HCT116 (cell line): ENCODE measurements at regions not wholly inside any gene's neighbourhood (a gene's known extent, or its start where the extent isn't known, plus 50 kb on each side); places are given as distances from the start of the nearest gene placed in this dataset.

Experiments used
- ATAC-seq: fragments of 200-7000 bp; cut with Tn5 transposase; 2 replicates; pipeline ENCODE4 v1.9.1; 2020; ENCODE audit warnings: mild to moderate bottlenecking, moderate library complexity
- BruUV-seq: library from RNA; stranded (reverse); fragments of 400-500 nt; replicated peaks from 2 replicates; lab custom pipeline; 2021; lab: Mats Ljungman, UMichigan
- CTCF ChIA-PET: fragments of 300-600 bp; sonication (Branson Sonifier 250); formaldehyde crosslinking; loops from one replicate; lab custom pipeline; 2021; ENCODE audit warnings: antibody characterized with exemption; lab: Charles Lee
- POLR2A ChIA-PET: fragments of 300-600, 350-600 bp; sonication (Branson Sonifier 250); formaldehyde crosslinking; loops from one replicate; lab custom pipeline; 2021; ENCODE audit warnings: antibody characterized with exemption; lab: Charles Lee
- RAD21 ChIA-PET, 2 experiments: fragments of 300-600 bp; sonication (Branson Sonifier 250); formaldehyde crosslinking; loops; one replicate each; lab custom pipeline; 2023; ENCODE audit warnings: low total read pairs in 2 of 2; ENCODE audit not compliant: uncharacterized antibody in 2 of 2, unreplicated experiment in 2 of 2, low non-redundant PET in 1 of 2; lab: Charles Lee
- DNase-seq: peaks from one replicate; pipeline ENCODE4 v3.0.0-alpha.2; 2010; ENCODE audit warnings: low read depth, low spot score
- H2AFZ ChIP-seq: fragments of 200-600 bp; shearing (Covaris generic), sonication (generic); 2 replicates; pipeline ENCODE4 v1.6.1; 2017; ENCODE audit warnings: low read depth, mixed run types, mixed read lengths, antibody characterized with exemption, low read length; ENCODE audit not compliant: poor library complexity, severe bottlenecking
- H3K27ac ChIP-seq: 2 replicates; pipeline ENCODE4 v1.5.1; 2012; ENCODE audit warnings: low read depth, low read length
- H3K27me3 ChIP-seq: fragments of 200-600 bp; sonication (generic); 2 replicates; pipeline ENCODE4 v1.6.1; 2016; ENCODE audit warnings: mixed run types, low read length, mixed read lengths; ENCODE audit not compliant: insufficient read depth
- H3K36me3 ChIP-seq, 2 experiments: fragments of 200-500 bp in 1 of 2; fragments of 200-600 bp in 1 of 2; sonication (Bioruptor generic) in 1 of 2; sonication (generic) in 1 of 2; 2 replicates each; pipeline versions ENCODE4 v1.5.1 to v1.6.1; 2014 to 2016; ENCODE audit warnings: low read length in 2 of 2, inconsistent platforms in 1 of 2, mixed read lengths in 1 of 2, mixed run types in 1 of 2; ENCODE audit not compliant: insufficient read depth in 2 of 2, control insufficient read depth in 1 of 2
- H3K4me1 ChIP-seq, 2 experiments: fragments of 200-600 bp in 1 of 2; sonication (generic) in 1 of 2; 2 replicates each; pipeline versions ENCODE4 v1.5.1 to v1.6.1; 2012 to 2017; ENCODE audit warnings: low read length in 2 of 2, inconsistent platforms in 1 of 2, mild to moderate bottlenecking in 1 of 2, mixed read lengths in 1 of 2, mixed run types in 1 of 2, moderate library complexity in 1 of 2; ENCODE audit not compliant: insufficient read depth in 2 of 2, control insufficient read depth in 1 of 2
- H3K4me2 ChIP-seq: fragments of 200-600 bp; sonication (generic); 2 replicates; pipeline ENCODE4 v1.6.1; 2017; ENCODE audit warnings: mixed run types, low read length, mixed read lengths
- H3K4me3 ChIP-seq, 2 experiments: fragments of 200-600 bp in 1 of 2; sonication (generic) in 1 of 2; replicated peaks in 1 of 2; 2 replicates each; pipeline ENCODE4 v1.5.1; 2011 to 2016; ENCODE audit warnings: low read length in 2 of 2, control low read depth in 1 of 2, low read depth in 1 of 2, mild to moderate bottlenecking in 1 of 2, mixed read lengths in 1 of 2, mixed run types in 1 of 2
- H3K79me2 ChIP-seq: fragments of 200-600 bp; sonication (generic); 2 replicates; pipeline ENCODE4 v1.6.1; 2017; ENCODE audit warnings: mild to moderate bottlenecking, mixed run types, low read length, moderate library complexity, mixed read lengths; ENCODE audit not compliant: insufficient read depth
- H3K9ac ChIP-seq: fragments of 200-600 bp; sonication (generic); 2 replicates; pipeline ENCODE4 v1.6.1; 2016; ENCODE audit warnings: low read length, mixed read lengths
- H3K9me2 ChIP-seq: fragments of 200-600 bp; sonication (generic), shearing (Covaris generic); 2 replicates; pipeline ENCODE4 v1.6.1; 2017; ENCODE audit warnings: mixed run types, mild to moderate bottlenecking, moderate library complexity; ENCODE audit not compliant: insufficient read depth
- H3K9me3 ChIP-seq, 2 experiments: fragments of 200-500 bp in 1 of 2; fragments of 200-600 bp in 1 of 2; sonication (Bioruptor generic) in 1 of 2; sonication (generic) in 1 of 2; 2 replicates each; pipeline ENCODE4 v1.6.1; 2014 to 2017; ENCODE audit warnings: low read length in 2 of 2, mixed read lengths in 2 of 2, inconsistent platforms in 1 of 2, low read depth in 1 of 2, mild to moderate bottlenecking in 1 of 2, mixed run types in 1 of 2, moderate library complexity in 1 of 2; ENCODE audit not compliant: control insufficient read depth in 1 of 2, insufficient read depth in 1 of 2
- H4K20me1 ChIP-seq: fragments of 200-600 bp; sonication (generic), shearing (Covaris generic); 2 replicates; pipeline ENCODE4 v1.6.1; 2017; ENCODE audit warnings: mixed run types, mild to moderate bottlenecking, moderate library complexity; ENCODE audit not compliant: insufficient read depth
- ATF3 ChIP-seq: IDR thresholded peaks from 2 replicates; pipeline ENCODE4 v1.6.1; 2012
- CBX3 ChIP-seq: IDR thresholded peaks from 2 replicates; pipeline ENCODE4 v1.6.1; 2012; ENCODE audit warnings: low read depth
- CTCF ChIP-seq, 3 experiments: fragments of 200-600 bp in 1 of 3; sonication (generic) in 1 of 3; IDR thresholded peaks in 2 of 3; conservative IDR thresholded peaks in 1 of 3; 2 replicates each; pipeline ENCODE4 v1.5.1; 2012 to 2017; ENCODE audit warnings: low read depth in 2 of 3, low read length in 2 of 3, antibody characterized with exemption in 1 of 3, borderline replicate concordance in 1 of 3, control low read depth in 1 of 3, mild to moderate bottlenecking in 1 of 3, mixed read lengths in 1 of 3, mixed run types in 1 of 3, moderate library complexity in 1 of 3; ENCODE audit not compliant: insufficient read depth in 1 of 3
- ELF1 ChIP-seq: IDR thresholded peaks from 2 replicates; pipeline ENCODE4 v1.6.1; 2012; ENCODE audit warnings: low read depth, borderline replicate concordance
- EZH2phosphoT487 ChIP-seq: fragments of 200-600 bp; IDR thresholded peaks from 2 replicates; pipeline ENCODE4 v1.6.1; 2018; ENCODE audit warnings: antibody characterized with exemption, borderline replicate concordance
- FOSL1 ChIP-seq: IDR thresholded peaks from 2 replicates; pipeline ENCODE4 v1.6.1; 2012; ENCODE audit warnings: low read depth
- JUND ChIP-seq: IDR thresholded peaks from 2 replicates; pipeline ENCODE4 v1.6.1; 2012
- MAX ChIP-seq: IDR thresholded peaks from 2 replicates; pipeline ENCODE4 v1.6.1; 2012
- POLR2AphosphoS5 ChIP-seq: IDR thresholded peaks from 2 replicates; pipeline ENCODE4 v1.6.1; 2011; ENCODE audit warnings: mild to moderate bottlenecking, low read depth, low read length, moderate library complexity
- RAD21 ChIP-seq: IDR thresholded peaks from 2 replicates; pipeline ENCODE4 v1.6.1; 2012; ENCODE audit warnings: low read depth, mild to moderate bottlenecking
- REST ChIP-seq: IDR thresholded peaks from 2 replicates; pipeline ENCODE4 v1.6.1; 2012; ENCODE audit warnings: low read depth
- SIN3A ChIP-seq: IDR thresholded peaks from 2 replicates; pipeline ENCODE4 v1.6.1; 2012; ENCODE audit warnings: low read depth
- SP1 ChIP-seq: IDR thresholded peaks from 2 replicates; pipeline ENCODE4 v1.6.1; 2012; ENCODE audit warnings: low read depth
- YY1 ChIP-seq: IDR thresholded peaks from 2 replicates; pipeline ENCODE4 v1.6.1; 2011; ENCODE audit warnings: low read length, low read depth, moderate library complexity, mild to moderate bottlenecking; ENCODE audit not compliant: insufficient replicate concordance; ENCODE audit errors: extremely low read depth
- ZNF274 ChIP-seq: fragments of 200-500 bp; sonication (Bioruptor generic); IDR thresholded peaks from 2 replicates; pipeline ENCODE4 v1.6.1; 2014; ENCODE audit warnings: mild to moderate bottlenecking, low read depth, low read length, inconsistent platforms
- intact Hi-C: fragments of 100-400 bp; cut with micrococcal nuclease; formaldehyde crosslinking; loops from 2 replicates; pipeline ENCODE4 v1.10.0; 2022
- TF ChIP-seq, protein P1 (sequence below): IDR thresholded peaks from 2 replicates; pipeline ENCODE4 v1.6.1; 2011; ENCODE audit warnings: mild to moderate bottlenecking, low read length, moderate library complexity; ENCODE audit not compliant: insufficient replicate concordance; ENCODE audit errors: extremely low read depth

GRCh38 chr7:119175911-119176627, 951.6 kb downstream of the ANKRD7 start:
- intact Hi-C loops = loop anchor here (1.0 to 10.0 kb wide), 4 partner anchors 258 to 921 kb away; no protein-coding TSS in a partner anchor
- no TSS peak for BruUV-seq
- Histone ChIP-seq H2AFZ (peak overlapping the region; percentile 91), H3K9me3 (no peaks in the 10 kb centered on the region), H3K36me3 (no peaks in the 10 kb centered on the region), H3K27ac (no peak overlapping the region), H3K9ac (no peak overlapping the region), H3K4me2 (peak overlapping the region; percentile 48; the same call in 1 of the 2 replicates), H3K4me3 (no peak overlapping the region), H3K9me2 (no peaks in the 10 kb centered on the region), H3K27me3 (no peaks in the 10 kb centered on the region), H3K4me1 (no peaks in the 10 kb centered on the region), H4K20me1 (no peaks in the 10 kb centered on the region), H3K79me2 (no peaks in the 10 kb centered on the region)
- DNase-seq = peak; percentile 83
- CTCF ChIA-PET = interaction anchor here (0.7 to 3.2 kb wide), 10 partner anchors 21 to 916 kb away, joined by 3 to 11 read pairs (median 5); no protein-coding TSS in a partner anchor
- RAD21 ChIA-PET = interaction anchor here in 1 of 2 experiments (1.4 kb wide), 2 partner anchors 257 to 258 kb away, joined by 3 read pairs; no protein-coding TSS in a partner anchor
- peak; percentile 88 for ATAC-seq
- TF ChIP-seq SP1 (no peak), EZH2phosphoT487 (no peak), CBX3 (0 out of 2 replicates have a peak, but pooled peaks have one; percentile 36), POLR2AphosphoS5 (no peak), REST (no peak), SIN3A (no peak), RAD21 (peak; percentile 84), MAX (no peak), JUND (no peak), ELF1 (no peak), ATF3 (no peak), FOSL1 (no peak), ZNF274 (no peak), YY1 (no peak), CTCF (IDR thresholded peaks at IDR 0.05 in 2 of 3, conservative IDR thresholded peaks at IDR 0.05 in 1 of 3; ENCODE audit: borderline replicate concordance in 1 of 3, insufficient read depth in 1 of 3, low read depth in 2 of 3, low read length in 2 of 3) (peak; percentile 68 to 83 (median 80); a peak in 5 of 6 replicates)
- TF ChIP-seq, protein P1, sequence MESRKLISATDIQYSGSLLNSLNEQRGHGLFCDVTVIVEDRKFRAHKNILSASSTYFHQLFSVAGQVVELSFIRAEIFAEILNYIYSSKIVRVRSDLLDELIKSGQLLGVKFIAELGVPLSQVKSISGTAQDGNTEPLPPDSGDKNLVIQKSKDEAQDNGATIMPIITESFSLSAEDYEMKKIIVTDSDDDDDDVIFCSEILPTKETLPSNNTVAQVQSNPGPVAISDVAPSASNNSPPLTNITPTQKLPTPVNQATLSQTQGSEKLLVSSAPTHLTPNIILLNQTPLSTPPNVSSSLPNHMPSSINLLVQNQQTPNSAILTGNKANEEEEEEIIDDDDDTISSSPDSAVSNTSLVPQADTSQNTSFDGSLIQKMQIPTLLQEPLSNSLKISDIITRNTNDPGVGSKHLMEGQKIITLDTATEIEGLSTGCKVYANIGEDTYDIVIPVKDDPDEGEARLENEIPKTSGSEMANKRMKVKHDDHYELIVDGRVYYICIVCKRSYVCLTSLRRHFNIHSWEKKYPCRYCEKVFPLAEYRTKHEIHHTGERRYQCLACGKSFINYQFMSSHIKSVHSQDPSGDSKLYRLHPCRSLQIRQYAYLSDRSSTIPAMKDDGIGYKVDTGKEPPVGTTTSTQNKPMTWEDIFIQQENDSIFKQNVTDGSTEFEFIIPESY = no peak
- POLR2A ChIA-PET = no interaction called here
